B cell (primary cell): ENCODE measurements at regions not wholly inside any gene's neighbourhood (a gene's known extent, or its start where the extent isn't known, plus 50 kb on each side); places are given as distances from the start of the nearest gene placed in this dataset.

Source experiments
- ATAC-seq: fragments of 200-7000 bp; cut with Tn5 transposase; one replicate; pipeline ENCODE4 v1.10.0; 2021; ENCODE audit warnings: low read depth, mild to moderate bottlenecking, moderate number of reproducible peaks, moderate library complexity
- CTCF ChIA-PET: fragments of 350-600 bp; sonication (Branson Sonifier 250); formaldehyde crosslinking; loops from one replicate; lab custom pipeline; 2021; ENCODE audit warnings: antibody characterized with exemption, inconsistent platforms; lab: Charles Lee
- POLR2A ChIA-PET: fragments of 350-600 bp; sonication (Branson Sonifier 250); formaldehyde crosslinking; loops from one replicate; lab custom pipeline; 2021; ENCODE audit warnings: antibody characterized with exemption; lab: Charles Lee
- DNase-seq: peaks from one replicate; pipeline ENCODE4 v3.0.0; 2013
- H2AFZ ChIP-seq: 2 replicates; pipeline ENCODE4 v1.6.1; 2012; ENCODE audit warnings: mild to moderate bottlenecking, low read depth, low read length; ENCODE audit not compliant: insufficient read depth, poor library complexity, severe bottlenecking
- H3K27ac ChIP-seq, 2 donors: 1 replicate in 1 of 2; 2 replicates in 1 of 2; pipeline ENCODE4 v1.5.1; 2012 to 2013; ENCODE audit warnings: low read length in 2 of 2, mild to moderate bottlenecking in 2 of 2, moderate library complexity in 1 of 2
- H3K27me3 ChIP-seq, 4 experiments: fragments of 200-600 bp in 1 of 4; sonication (generic) in 1 of 4; replicated peaks in 1 of 4; 1 replicate in 2 of 4; 2 replicates in 2 of 4; pipeline versions ENCODE4 v1.6.1 to v1.7.0; 2013 to 2016; ENCODE audit warnings: low read length in 3 of 4, mild to moderate bottlenecking in 2 of 4, mixed read lengths in 1 of 4, moderate library complexity in 1 of 4; ENCODE audit not compliant: insufficient read depth in 4 of 4, control insufficient read depth in 3 of 4; ENCODE audit errors: control extremely low read depth in 1 of 4
- H3K36me3 ChIP-seq, 2 experiments: replicated peaks in 1 of 2; 1 replicate in 1 of 2; 2 replicates in 1 of 2; pipeline versions ENCODE4 v1.6.1 to v1.7.1; 2013; ENCODE audit warnings: low read length in 1 of 2; ENCODE audit not compliant: insufficient read depth in 2 of 2, control insufficient read depth in 1 of 2; ENCODE audit errors: control extremely low read depth in 1 of 2, extremely low read depth in 1 of 2
- H3K4me1 ChIP-seq, 2 donors: fragments of 200-600 bp in 1 of 2; sonication (generic) in 1 of 2; 1 replicate in 1 of 2; 2 replicates in 1 of 2; pipeline versions ENCODE4 v1.5.1 to v1.6.1; 2013 to 2017; ENCODE audit warnings: low read length in 2 of 2; ENCODE audit not compliant: control insufficient read depth in 2 of 2, insufficient read depth in 2 of 2
- H3K4me2 ChIP-seq: replicated peaks from 2 replicates; pipeline ENCODE3; 2012; ENCODE audit warnings: mild to moderate bottlenecking, low read depth, low read length; ENCODE audit not compliant: poor library complexity, severe bottlenecking
- H3K4me3 ChIP-seq, 5 experiments: fragments of 200-600 bp in 1 of 5; sonication (generic) in 1 of 5; 1 replicate in 3 of 5; 2 replicates in 2 of 5; pipeline versions ENCODE4 v1.5.1 to v1.7.0; 2011 to 2016; ENCODE audit warnings: low read length in 4 of 5, mild to moderate bottlenecking in 4 of 5, low read depth in 2 of 5, control low read depth in 1 of 5, moderate library complexity in 1 of 5; ENCODE audit not compliant: insufficient read depth in 1 of 5; ENCODE audit errors: control extremely low read depth in 1 of 5, extremely low read depth in 1 of 5
- H3K79me2 ChIP-seq: fragments of 200-600 bp; sonication (generic); one replicate; pipeline ENCODE4 v1.6.0; 2016; ENCODE audit warnings: low read length; ENCODE audit not compliant: control insufficient read depth, insufficient read depth
- H3K9ac ChIP-seq: fragments of 200-600 bp; sonication (generic); 2 replicates; pipeline ENCODE4 v1.6.1; 2017; ENCODE audit warnings: mild to moderate bottlenecking, low read length, moderate library complexity
- H3K9me3 ChIP-seq, 3 donors: one replicate each; pipeline versions ENCODE4 v1.6.1 to v1.7.1; 2013; ENCODE audit warnings: low read length in 2 of 3; ENCODE audit not compliant: control insufficient read depth in 2 of 3, insufficient read depth in 1 of 3; ENCODE audit errors: control extremely low read depth in 1 of 3
- H4K20me1 ChIP-seq: 2 replicates; pipeline ENCODE4 v1.6.0; 2012; ENCODE audit warnings: mild to moderate bottlenecking, low read length; ENCODE audit not compliant: insufficient read depth, control insufficient read depth, poor library complexity, severe bottlenecking
- H3K27ac Mint-ChIP-seq: one replicate; pipeline ENCODE4 v1.8.0; 2021; ENCODE audit warnings: mixed read lengths
- H3K27me3 Mint-ChIP-seq: one replicate; pipeline ENCODE4 v1.8.0; 2021; ENCODE audit warnings: mixed read lengths
- H3K4me1 Mint-ChIP-seq: one replicate; pipeline ENCODE4 v1.8.0; 2021; ENCODE audit warnings: mixed read lengths
- H3K4me3 Mint-ChIP-seq: one replicate; pipeline ENCODE4 v1.8.0; 2021; ENCODE audit warnings: mixed read lengths
- H3K9me3 Mint-ChIP-seq: one replicate; pipeline ENCODE4 v1.8.0; 2022; ENCODE audit warnings: mixed read lengths; ENCODE audit not compliant: insufficient read depth
- CTCF ChIP-seq: fragments of 200-600 bp; IDR thresholded peaks from one replicate; pipeline ENCODE4 v1.8.0; 2022; ENCODE audit warnings: antibody characterized with exemption, mild to moderate bottlenecking
- EZH2 ChIP-seq: IDR thresholded peaks from 2 replicates; pipeline ENCODE4 v1.6.1; 2012; ENCODE audit warnings: borderline replicate concordance, low read depth, mild to moderate bottlenecking, moderate library complexity, low read length; ENCODE audit not compliant: insufficient read depth, poor library complexity, severe bottlenecking
- WGBS: methylation state at CpG from one replicate; pipeline ENCODE4 v1.1.5; 2013; ENCODE audit warnings: missing lambda C conversion rate; ENCODE audit not compliant: insufficient coverage; 5-methylcytosine and 5-hydroxymethylcytosine counted together
- intact Hi-C: fragments of 100-400 bp; cut with micrococcal nuclease; formaldehyde crosslinking; loops from one replicate; pipeline ENCODE4 v1.10.0; 2022

- WGBS = no CpG with 5 or more reads among the region's 1 CpG
- Mint-ChIP-seq H3K4me1 (no peaks in the 10 kb centered on the region), H3K27me3 (peaks cover 6% of the 10 kb centered on the region), H3K4me3 (no peak overlapping the region), H3K27ac (no peak overlapping the region), H3K9me3 (no peaks in the 10 kb centered on the region)
- Histone ChIP-seq H3K4me2 (no peak overlapping the region), H4K20me1 (no peaks in the 10 kb centered on the region), H3K9ac (no peak overlapping the region), H3K27ac (no peak overlapping the region), H3K9me3 (no peaks in the 10 kb centered on the region), H3K4me1 (no peaks in the 10 kb centered on the region), H3K27me3 (no peaks in the 10 kb centered on the region), H3K79me2 (no peaks in the 10 kb centered on the region), H3K36me3 (no peaks in the 10 kb centered on the region), H3K4me3 (no peak overlapping the region), H2AFZ (no peak overlapping the region)
- no peak for TF ChIP-seq CTCF
- no peak for TF ChIP-seq EZH2
- DNase-seq = no peak
- ATAC-seq = no peak
- intact Hi-C loops = no loop called here
- ChIA-PET POLR2A (no interaction called here), CTCF (no interaction called here)
These were observed 542.5 kb upstream of the PTGER4 start for GRCh38 chr5:40137223-40137622.

GRCh38 chr5:40134883-40135520 is 544.7 kb upstream of the PTGER4 start:
- Histone ChIP-seq H3K4me2 (no peak overlapping the region), H3K9ac (no peak overlapping the region), H3K4me1 (no peaks in the 10 kb centered on the region), H3K27me3 (no peaks in the 10 kb centered on the region), H3K79me2 (no peaks in the 10 kb centered on the region), H3K4me3 (no peak overlapping the region), H3K27ac (no peak overlapping the region), H4K20me1 (no peaks in the 10 kb centered on the region), H3K9me3 (peaks cover 0 to 10% (median 0%) of the 10 kb centered on the region in 3 donors), H2AFZ (no peak overlapping the region), H3K36me3 (no peaks in the 10 kb centered on the region)
- no peak overlapping the region for H3K27ac Mint-ChIP-seq
- no peak for ATAC-seq
- no peak for DNase-seq
- no peaks in the 10 kb centered on the region for H3K9me3 Mint-ChIP-seq
- H3K4me1 Mint-ChIP-seq = no peaks in the 10 kb centered on the region
- ChIA-PET CTCF (no interaction called here), POLR2A (no interaction called here)
- H3K4me3 Mint-ChIP-seq = no peak overlapping the region
- TF ChIP-seq CTCF = no peak
- no peak for TF ChIP-seq EZH2
- H3K27me3 Mint-ChIP-seq = peaks cover 7% of the 10 kb centered on the region
- intact Hi-C loops = no loop called here
- WGBS = no CpG with 5 or more reads among the region's 3 CpGs
